A673 (cell line): ENCODE measurements at regions not wholly inside any gene's neighbourhood (a gene's known extent, or its start where the extent isn't known, plus 50 kb on each side); places are given as distances from the start of the nearest gene placed in this dataset.

Source experiments
- BruUV-seq: library from RNA; stranded (reverse); fragments of 400-500 nt; replicated peaks from 2 replicates; lab custom pipeline; 2021; lab: Mats Ljungman, UMichigan
- CTCF ChIA-PET: fragments of 300-600 bp; sonication (Branson Sonifier 250); formaldehyde crosslinking; loops from one replicate; lab custom pipeline; 2022; ENCODE audit warnings: antibody characterized with exemption; lab: Charles Lee
- POLR2A ChIA-PET: fragments of 300-600 bp; sonication (Branson Sonifier 250); formaldehyde crosslinking; loops from one replicate; lab custom pipeline; 2022; ENCODE audit warnings: antibody characterized with exemption; ENCODE audit not compliant: low non-redundant PET; lab: Charles Lee
- DNase-seq: peaks from one replicate; pipeline ENCODE4 v3.0.0-alpha.2; 2015; ENCODE audit warnings: low spot score
- H3K27ac ChIP-seq: fragments of 200-600 bp; sonication (generic); 2 replicates; pipeline ENCODE4 v1.5.1; 2016; ENCODE audit warnings: mixed run types, low read depth, mild to moderate bottlenecking, mixed read lengths, antibody characterized with exemption, low read length; ENCODE audit not compliant: poor library complexity, severe bottlenecking
- H3K27me3 ChIP-seq: fragments of 200-600 bp; sonication (generic); replicated peaks from 2 replicates; pipeline ENCODE4 v1.6.1; 2017; ENCODE audit warnings: mixed run types, low read depth, mild to moderate bottlenecking, mixed read lengths, antibody characterized with exemption, low read length; ENCODE audit not compliant: insufficient read depth, poor library complexity
- H3K36me3 ChIP-seq: fragments of 200-600 bp; sonication (generic); 2 replicates; pipeline ENCODE4 v1.6.1; 2016; ENCODE audit warnings: mixed run types, mild to moderate bottlenecking, mixed read lengths, antibody characterized with exemption, low read length; ENCODE audit not compliant: insufficient read depth, poor library complexity, severe bottlenecking
- H3K4me1 ChIP-seq: fragments of 200-600 bp; sonication (generic); 2 replicates; pipeline ENCODE4 v1.6.1; 2017; ENCODE audit warnings: mixed run types, mild to moderate bottlenecking, mixed read lengths, antibody characterized with exemption, low read length; ENCODE audit not compliant: insufficient read depth, poor library complexity, severe bottlenecking
- H3K4me3 ChIP-seq: fragments of 200-600 bp; sonication (generic); 2 replicates; pipeline ENCODE4 v1.5.1; 2016; ENCODE audit warnings: low read depth, mixed run types, mild to moderate bottlenecking, mixed read lengths, low read length; ENCODE audit not compliant: poor library complexity, severe bottlenecking
- H3K9me3 ChIP-seq: fragments of 200-600 bp; sonication (generic); 2 replicates; pipeline ENCODE4 v1.6.1; 2016; ENCODE audit warnings: mixed run types, low read depth, mild to moderate bottlenecking, mixed read lengths, antibody characterized with exemption, low read length; ENCODE audit not compliant: poor library complexity, severe bottlenecking
- CTCF ChIP-seq: fragments of 300-800, 200-600 bp; sonication (generic); conservative IDR thresholded peaks from 2 replicates; pipeline ENCODE4 v1.5.1; 2017; ENCODE audit warnings: low read depth, mild to moderate bottlenecking, antibody characterized with exemption, low read length, moderate library complexity, mixed read lengths
- EZH2 ChIP-seq: fragments of 200-600 bp; sonication (generic); IDR thresholded peaks from 2 replicates; pipeline ENCODE4 v1.6.1; 2017; ENCODE audit warnings: borderline replicate concordance, low read depth, mild to moderate bottlenecking, mixed read lengths, antibody characterized with exemption, low read length; ENCODE audit not compliant: poor library complexity, severe bottlenecking
- intact Hi-C: fragments of 100-400 bp; cut with micrococcal nuclease; formaldehyde crosslinking; loops from one replicate; pipeline ENCODE4 v1.10.0; 2022; ENCODE audit not compliant: unreplicated experiment

GRCh38 chr17:73727941-73728340, 83.7 kb upstream of the SDK2 start:
- TF ChIP-seq CTCF (no peak), EZH2 (no peak)
- H3K36me3 ChIP-seq, result no peaks in the 10 kb centered on the region
- H3K4me3 ChIP-seq, result no peak overlapping the region
- peaks cover 18% of the 10 kb centered on the region for H3K27me3 ChIP-seq
- intact Hi-C loops, result no loop called here
- ChIA-PET POLR2A (no interaction called here), CTCF (no interaction called here)
- no TSS peak for BruUV-seq
- H3K27ac ChIP-seq, result no peak overlapping the region
- peaks cover 4% of the 10 kb centered on the region for H3K9me3 ChIP-seq
- H3K4me1 ChIP-seq, result no peaks in the 10 kb centered on the region
- DNase-seq, result no peak

GRCh38 chr17:73729101-73729500, 84.9 kb upstream of the SDK2 start:
- Histone ChIP-seq H3K27ac (no peak overlapping the region), H3K4me1 (no peaks in the 10 kb centered on the region), H3K4me3 (no peak overlapping the region), H3K36me3 (no peaks in the 10 kb centered on the region), H3K9me3 (peaks cover 4% of the 10 kb centered on the region), H3K27me3 (peaks cover 29% of the 10 kb centered on the region)
- no TSS peak for BruUV-seq
- CTCF ChIA-PET, result no interaction called here
- intact Hi-C loops, result no loop called here
- POLR2A ChIA-PET, result no interaction called here
- no peak for TF ChIP-seq CTCF
- no peak for TF ChIP-seq EZH2
- no peak for DNase-seq

- Histone ChIP-seq H3K4me1 (no peaks in the 10 kb centered on the region), H3K36me3 (no peaks in the 10 kb centered on the region), H3K9me3 (peaks cover 4% of the 10 kb centered on the region), H3K27ac (no peak overlapping the region), H3K4me3 (no peak overlapping the region), H3K27me3 (peaks cover 37% of the 10 kb centered on the region)
- no TSS peak for BruUV-seq
- TF ChIP-seq EZH2 (no peak), CTCF (no peak)
- ChIA-PET CTCF (no interaction called here), POLR2A (no interaction called here)
- DNase-seq, result no peak
- intact Hi-C loops, result no loop called here
Observed at GRCh38 chr17:73731733-73732132, 87.5 kb upstream of the SDK2 start.
